Prostate gland (tissue), 2 donors: ENCODE measurements at regions not wholly inside any gene's neighbourhood (a gene's known extent, or its start where the extent isn't known, plus 50 kb on each side); places are given as distances from the start of the nearest gene placed in this dataset.

ENCODE experiments used
- POLR2A ChIP-seq: fragments of 450-650 bp; IDR thresholded peaks from one replicate; pipeline ENCODE4 v1.6.1; 2016; ENCODE audit warnings: antibody characterized with exemption, mild to moderate bottlenecking
- POLR2AphosphoS5 ChIP-seq: sonication (generic); formaldehyde crosslinking; IDR thresholded peaks from one replicate; pipeline ENCODE4 v1.6.1; 2017; ENCODE audit warnings: antibody characterized with exemption
- TF ChIP-seq, protein P1 (sequence below), 4 experiments: fragments of 200-600 bp in 2 of 4; fragments of 450-650 bp in 2 of 4; sonication (generic) in 2 of 4; IDR thresholded peaks; 1 replicate in 3 of 4; 2 replicates in 1 of 4; pipeline ENCODE4 v1.5.1; 2016 to 2019; ENCODE audit warnings: antibody characterized with exemption in 4 of 4, mild to moderate bottlenecking in 2 of 4, moderate library complexity in 2 of 4

DNA sequence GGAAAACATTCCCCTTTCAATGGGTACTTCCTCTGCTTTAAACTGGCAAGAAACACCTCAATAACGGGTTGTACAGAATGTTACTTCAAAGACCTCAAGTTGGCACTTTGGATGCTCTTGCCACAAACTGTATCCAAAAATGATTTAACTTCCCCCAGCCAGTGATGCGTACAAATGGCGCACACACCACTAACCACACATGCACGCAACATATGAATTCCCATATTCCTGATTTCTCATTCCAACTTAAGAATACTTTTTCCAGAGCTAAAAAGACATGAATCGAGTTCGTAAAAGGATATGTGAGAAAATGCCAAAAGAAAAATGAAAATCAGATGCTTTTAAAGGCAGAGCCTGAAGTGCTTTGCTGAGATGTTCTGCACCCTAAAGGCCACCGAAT, 388.0 kb upstream of the PIK3R1 start:
- TF ChIP-seq, protein P1, sequence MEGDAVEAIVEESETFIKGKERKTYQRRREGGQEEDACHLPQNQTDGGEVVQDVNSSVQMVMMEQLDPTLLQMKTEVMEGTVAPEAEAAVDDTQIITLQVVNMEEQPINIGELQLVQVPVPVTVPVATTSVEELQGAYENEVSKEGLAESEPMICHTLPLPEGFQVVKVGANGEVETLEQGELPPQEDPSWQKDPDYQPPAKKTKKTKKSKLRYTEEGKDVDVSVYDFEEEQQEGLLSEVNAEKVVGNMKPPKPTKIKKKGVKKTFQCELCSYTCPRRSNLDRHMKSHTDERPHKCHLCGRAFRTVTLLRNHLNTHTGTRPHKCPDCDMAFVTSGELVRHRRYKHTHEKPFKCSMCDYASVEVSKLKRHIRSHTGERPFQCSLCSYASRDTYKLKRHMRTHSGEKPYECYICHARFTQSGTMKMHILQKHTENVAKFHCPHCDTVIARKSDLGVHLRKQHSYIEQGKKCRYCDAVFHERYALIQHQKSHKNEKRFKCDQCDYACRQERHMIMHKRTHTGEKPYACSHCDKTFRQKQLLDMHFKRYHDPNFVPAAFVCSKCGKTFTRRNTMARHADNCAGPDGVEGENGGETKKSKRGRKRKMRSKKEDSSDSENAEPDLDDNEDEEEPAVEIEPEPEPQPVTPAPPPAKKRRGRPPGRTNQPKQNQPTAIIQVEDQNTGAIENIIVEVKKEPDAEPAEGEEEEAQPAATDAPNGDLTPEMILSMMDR (IDR thresholded peaks at IDR 0.05), result no peak
- no peak for TF ChIP-seq POLR2A
- no peak for TF ChIP-seq POLR2AphosphoS5
